ENCODE measurements at regions not wholly inside any gene's neighbourhood (a gene's known extent, or its start where the extent isn't known, plus 50 kb on each side); places are given as distances from the start of the nearest gene placed in this dataset.

DNA sequence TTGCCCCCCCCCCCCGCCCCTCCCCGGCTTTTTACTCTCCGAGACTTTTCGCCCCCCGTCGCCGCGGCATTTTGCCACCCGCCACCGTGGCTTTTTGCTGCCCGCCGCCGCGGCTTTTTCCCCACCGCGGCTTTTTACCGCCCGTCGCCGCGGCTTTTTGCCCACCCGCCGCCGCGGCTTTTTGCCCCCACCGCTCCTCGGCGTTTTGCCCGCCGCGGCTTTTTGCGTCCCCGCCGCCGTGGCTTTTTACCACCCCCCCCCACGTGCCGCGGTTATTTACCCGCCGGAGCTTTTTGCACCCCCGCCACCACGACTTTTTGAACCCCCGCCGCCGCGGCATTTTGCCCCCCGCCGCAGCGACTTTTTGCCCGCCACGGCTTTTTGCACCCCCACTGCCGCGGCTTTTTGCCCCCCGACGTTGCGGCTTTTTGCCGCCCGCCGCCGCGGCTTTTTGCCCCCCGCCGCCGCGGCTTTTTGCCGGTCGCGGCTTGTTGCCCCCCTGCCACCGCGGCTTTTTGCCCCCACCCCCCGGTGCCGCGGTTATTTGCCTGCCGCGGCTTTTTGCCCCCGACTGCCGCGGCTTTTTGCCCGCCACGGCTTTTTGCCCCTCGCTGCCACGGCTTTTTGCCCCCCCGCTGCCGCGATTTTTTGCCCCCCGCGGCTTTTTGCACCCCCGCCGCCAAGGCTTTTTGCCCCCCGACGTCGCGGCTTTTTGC, 461.1 kb downstream of the ZNF33B start:
- H3K9me3 ChIP-seq (ENCODE audit: control insufficient read depth, insufficient read depth, low read length), result no peaks in the 10 kb centered on the region
- intact Hi-C loops (cut with micrococcal nuclease) (loop anchor here (10.0 kb wide), 1 partner anchor 688 kb away; no protein-coding TSS in a partner anchor), dilution Hi-C loops (cut with HindIII; ENCODE audit: low sequenced_read_pairs, unreplicated experiment) (no loop called here), in situ Hi-C loops (cut with MboI; ENCODE audit: low sequenced_read_pairs) (no loop called here)
- no peaks in the 10 kb centered on the region for H3K4me1 ChIP-seq (ENCODE audit: control insufficient read depth, insufficient read depth, low read length)
- no peak overlapping the region for H2AK5ac ChIP-seq (ENCODE audit: low read depth, low read length)
- no peak overlapping the region for H4K5ac ChIP-seq (ENCODE audit: low read depth, low read length)
- ATAC-seq (ENCODE audit: low read depth) (no peak), DNase-seq (no peak)
- no CpG with 5 or more reads among the region's 93 CpGs for WGBS, 2 experiments (ENCODE audit: extremely low coverage in 2 of 2, insufficient read length in 1 of 2)
- no TSS peak for BruUV-seq (replicated peaks)
- H3K23ac ChIP-seq (ENCODE audit: low read depth, low read length), result no peak overlapping the region
- TF ChIP-seq CHD1 (IDR thresholded peaks at IDR 0.05; ENCODE audit: low read depth, low read length) (no peak), NFE2L2 (IDR thresholded peaks at IDR 0.05; ENCODE audit: low read depth, low read length) (no peak), CEBPB (IDR thresholded peaks at IDR 0.05; ENCODE audit: low read depth, low read length) (no peak), RFX5 (IDR thresholded peaks at IDR 0.05; ENCODE audit: low read depth, low read length) (no peak), BHLHE40 (IDR thresholded peaks at IDR 0.05; ENCODE audit: low read depth, low read length) (no peak), MAFK (IDR thresholded peaks at IDR 0.05; ENCODE audit: low read depth, low read length) (no peak), POLR2A (IDR thresholded peaks at IDR 0.05; ENCODE audit: low read depth, low read length) (no peak), RAD21 (IDR thresholded peaks at IDR 0.05; ENCODE audit: low read length) (no peak), FOS (IDR thresholded peaks at IDR 0.05; ENCODE audit: low read depth, low read length) (no peak), RCOR1 (IDR thresholded peaks at IDR 0.05; ENCODE audit: insufficient replicate concordance, low read length) (no peak), SMC3 (IDR thresholded peaks at IDR 0.05; ENCODE audit: low read depth, low read length) (no peak), MXI1 (IDR thresholded peaks at IDR 0.05; ENCODE audit: borderline replicate concordance, low read depth, low read length) (no peak), MAZ (IDR thresholded peaks at IDR 0.05; ENCODE audit: borderline replicate concordance, low read depth, low read length) (no peak)
- TF ChIP-seq, protein P1, sequence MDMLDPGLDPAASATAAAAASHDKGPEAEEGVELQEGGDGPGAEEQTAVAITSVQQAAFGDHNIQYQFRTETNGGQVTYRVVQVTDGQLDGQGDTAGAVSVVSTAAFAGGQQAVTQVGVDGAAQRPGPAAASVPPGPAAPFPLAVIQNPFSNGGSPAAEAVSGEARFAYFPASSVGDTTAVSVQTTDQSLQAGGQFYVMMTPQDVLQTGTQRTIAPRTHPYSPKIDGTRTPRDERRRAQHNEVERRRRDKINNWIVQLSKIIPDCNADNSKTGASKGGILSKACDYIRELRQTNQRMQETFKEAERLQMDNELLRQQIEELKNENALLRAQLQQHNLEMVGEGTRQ (IDR thresholded peaks at IDR 0.05; ENCODE audit: low read depth, low read length), result no peak
- no peak overlapping the region for H3K4me2 ChIP-seq (ENCODE audit: low read depth, low read length)
- no peaks in the 10 kb centered on the region for H4K20me1 ChIP-seq (ENCODE audit: insufficient read depth, low read length)
- H3K4ac ChIP-seq (ENCODE audit: low read depth, low read length), result no peak overlapping the region
- H3K36me3 ChIP-seq (ENCODE audit: control insufficient read depth, insufficient read depth, low read length), result no peaks in the 10 kb centered on the region
- ChIA-PET CTCF (no interaction called here), POLR2A (ENCODE audit: unreplicated experiment) (no interaction called here)
- H2BK5ac ChIP-seq (ENCODE audit: low read depth, low read length, poor library complexity, severe bottlenecking), result no peak overlapping the region
- H2BK20ac ChIP-seq (ENCODE audit: low read depth, low read length), result no peak overlapping the region
- no peak overlapping the region for H4K8ac ChIP-seq (ENCODE audit: low read depth in 2 of 2, low read length in 2 of 2)
- H4K91ac ChIP-seq (ENCODE audit: insufficient read depth, low read depth, low read length), result no peak overlapping the region
- H2BK15ac ChIP-seq (ENCODE audit: low read depth, low read length), result no peak overlapping the region
- no peak overlapping the region for H2BK120ac ChIP-seq (ENCODE audit: low read depth, low read length)
- no peak overlapping the region for H3K27ac ChIP-seq (ENCODE audit: insufficient read depth, low read length)
- H3K9ac ChIP-seq (ENCODE audit: low read depth, low read length), result no peak overlapping the region
- H3K79me1 ChIP-seq (ENCODE audit: low read depth in 1 of 2, low read length in 2 of 2), result no peaks in the 10 kb centered on the region
- no peak overlapping the region for H3K14ac ChIP-seq (replicated peaks; ENCODE audit: low read depth, low read length)
- no peak overlapping the region for H2AK9ac ChIP-seq (replicated peaks; ENCODE audit: low read depth, low read length, poor library complexity)
- no peak overlapping the region for H3K18ac ChIP-seq (ENCODE audit: low read depth, low read length)
- no peak overlapping the region for H3K4me3 ChIP-seq (ENCODE audit: insufficient read depth, low read depth, low read length)
- no peak overlapping the region for H2AFZ ChIP-seq (replicated peaks; ENCODE audit: low read length, poor library complexity)
- no peaks in the 10 kb centered on the region for H3K9me1 ChIP-seq (ENCODE audit: insufficient read depth, low read length)
- no peak overlapping the region for H3K56ac ChIP-seq (ENCODE audit: extremely low read depth, insufficient read depth, low read length)
- H3K27me3 ChIP-seq (ENCODE audit: control insufficient read depth, insufficient read depth, low read length), result peaks cover 4% of the 10 kb centered on the region; the same call in 1 of the 2 replicates
